Thoracic aorta (tissue), 2 donors: ENCODE measurements at regions not wholly inside any gene's neighbourhood (a gene's known extent, or its start where the extent isn't known, plus 50 kb on each side); places are given as distances from the start of the nearest gene placed in this dataset.

ENCODE experiments used
- ATAC-seq: fragments of 150-250 bp; one replicate; pipeline ENCODE4 v1.8.0; 2017; ENCODE audit warnings: low read depth; ENCODE audit not compliant: insufficient number of reproducible peaks, low FRiP score
- DNase-seq: peaks from one replicate; pipeline ENCODE4 v3.0.0-alpha.2; 2020; ENCODE audit warnings: low spot score
- H3K27ac ChIP-seq, 2 donors: fragments of 200-600 bp; sonication (generic); 1 replicate in 1 of 2; 2 replicates in 1 of 2; pipeline ENCODE4 v1.5.1; 2016; ENCODE audit warnings: mild to moderate bottlenecking in 2 of 2, moderate library complexity in 2 of 2
- H3K27me3 ChIP-seq: fragments of 200-600 bp; sonication (generic); replicated peaks from 2 replicates; pipeline ENCODE4 v1.6.0; 2016; ENCODE audit warnings: mild to moderate bottlenecking; ENCODE audit not compliant: insufficient read depth
- H3K36me3 ChIP-seq: fragments of 200-600 bp; sonication (generic); one replicate; pipeline ENCODE4 v1.5.1; 2016
- H3K4me1 ChIP-seq, 2 donors: fragments of 200-600 bp; sonication (generic); 1 replicate in 1 of 2; 2 replicates in 1 of 2; pipeline versions ENCODE4 v1.5.1 to v1.6.0; 2016; ENCODE audit warnings: low read depth in 2 of 2, mild to moderate bottlenecking in 1 of 2; ENCODE audit not compliant: control insufficient read depth in 1 of 2
- H3K4me3 ChIP-seq: fragments of 200-600 bp; sonication (generic); 2 replicates; pipeline ENCODE4 v1.5.1; 2016; ENCODE audit warnings: mild to moderate bottlenecking
- H3K9me3 ChIP-seq: fragments of 200-600 bp; sonication (generic); 2 replicates; pipeline ENCODE4 v1.5.1; 2016
- TF ChIP-seq, protein P1 (sequence below): fragments of 200-600 bp; sonication (generic); IDR thresholded peaks from one replicate; pipeline ENCODE4 v1.5.1; 2019; ENCODE audit warnings: antibody characterized with exemption

DNA sequence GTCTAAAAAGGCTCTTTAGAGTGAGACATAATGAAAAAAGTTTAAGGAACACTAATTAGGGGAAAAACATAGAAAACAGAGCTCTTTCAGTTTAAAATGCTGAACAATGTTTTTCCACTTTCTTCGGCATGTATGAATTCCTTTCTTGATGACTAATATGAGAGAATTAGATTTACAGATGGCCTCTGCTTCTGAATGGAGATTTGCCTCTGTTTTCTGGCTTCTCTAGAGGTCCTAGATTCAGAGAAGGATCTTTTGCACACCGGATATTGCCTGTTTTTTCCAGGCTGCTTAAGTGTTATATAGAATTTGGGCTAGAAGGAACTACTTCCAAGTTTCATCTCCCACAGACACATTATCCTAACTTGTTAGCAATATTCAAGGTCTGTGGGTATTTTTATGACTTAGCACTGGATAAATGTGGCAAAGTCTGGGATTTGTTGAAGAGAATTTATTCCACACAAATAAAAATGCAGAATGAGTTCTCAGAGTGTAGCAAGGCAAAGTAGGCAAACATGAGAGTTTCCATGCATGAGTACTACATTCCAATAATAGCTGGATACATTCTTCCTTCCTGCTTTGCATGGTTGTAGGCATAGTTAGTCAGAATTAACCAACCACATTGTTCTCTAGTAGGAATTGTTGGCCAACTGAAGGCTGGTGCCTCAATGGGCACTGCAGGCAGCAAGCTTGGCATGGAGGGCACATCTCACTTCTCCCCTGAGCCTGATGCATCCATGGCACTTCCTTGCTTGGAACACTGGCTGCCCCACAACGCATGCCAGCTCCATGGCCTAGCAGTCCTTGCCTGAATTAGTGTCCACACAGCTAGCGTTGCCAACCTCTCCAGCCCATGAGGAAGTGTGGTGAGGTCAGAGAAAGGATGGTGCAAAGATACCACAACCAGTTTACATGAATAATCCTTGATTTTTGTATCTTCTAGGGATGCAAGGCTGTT, 224.2 kb downstream of the CLIC5 start:
- ATAC-seq = no peak
- no peaks in the 10 kb centered on the region for H3K9me3 ChIP-seq
- no peaks in the 10 kb centered on the region for H3K4me1 ChIP-seq
- H3K27ac ChIP-seq = no peak overlapping the region
- no peaks in the 10 kb centered on the region for H3K36me3 ChIP-seq
- TF ChIP-seq, protein P1, sequence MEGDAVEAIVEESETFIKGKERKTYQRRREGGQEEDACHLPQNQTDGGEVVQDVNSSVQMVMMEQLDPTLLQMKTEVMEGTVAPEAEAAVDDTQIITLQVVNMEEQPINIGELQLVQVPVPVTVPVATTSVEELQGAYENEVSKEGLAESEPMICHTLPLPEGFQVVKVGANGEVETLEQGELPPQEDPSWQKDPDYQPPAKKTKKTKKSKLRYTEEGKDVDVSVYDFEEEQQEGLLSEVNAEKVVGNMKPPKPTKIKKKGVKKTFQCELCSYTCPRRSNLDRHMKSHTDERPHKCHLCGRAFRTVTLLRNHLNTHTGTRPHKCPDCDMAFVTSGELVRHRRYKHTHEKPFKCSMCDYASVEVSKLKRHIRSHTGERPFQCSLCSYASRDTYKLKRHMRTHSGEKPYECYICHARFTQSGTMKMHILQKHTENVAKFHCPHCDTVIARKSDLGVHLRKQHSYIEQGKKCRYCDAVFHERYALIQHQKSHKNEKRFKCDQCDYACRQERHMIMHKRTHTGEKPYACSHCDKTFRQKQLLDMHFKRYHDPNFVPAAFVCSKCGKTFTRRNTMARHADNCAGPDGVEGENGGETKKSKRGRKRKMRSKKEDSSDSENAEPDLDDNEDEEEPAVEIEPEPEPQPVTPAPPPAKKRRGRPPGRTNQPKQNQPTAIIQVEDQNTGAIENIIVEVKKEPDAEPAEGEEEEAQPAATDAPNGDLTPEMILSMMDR = no peak
- H3K27me3 ChIP-seq = no peaks in the 10 kb centered on the region
- no peak overlapping the region for H3K4me3 ChIP-seq
- no peak for DNase-seq

DNA sequence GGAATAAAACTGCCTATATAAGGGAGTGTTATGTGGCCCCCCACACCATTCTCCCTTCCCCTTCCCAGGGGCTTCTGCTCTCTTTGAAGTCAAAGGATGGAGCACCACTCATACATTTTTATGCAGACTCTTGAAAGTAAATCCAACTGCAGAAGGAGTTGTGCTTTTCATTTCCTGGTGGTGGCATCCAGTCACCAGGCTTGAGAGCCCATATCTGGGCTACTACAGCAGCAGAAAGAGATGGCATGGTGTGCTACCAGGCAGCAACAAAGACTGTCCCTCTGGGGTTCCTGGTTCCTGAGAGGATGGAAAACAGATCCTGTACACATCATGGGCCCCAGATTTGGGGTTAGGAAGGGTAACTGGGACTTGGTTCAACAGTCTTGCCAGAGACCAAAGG, 226.4 kb downstream of the CLIC5 start:
- H3K4me3 ChIP-seq = no peak overlapping the region
- H3K4me1 ChIP-seq = no peaks in the 10 kb centered on the region
- no peaks in the 10 kb centered on the region for H3K27me3 ChIP-seq
- no peak for ATAC-seq
- H3K36me3 ChIP-seq = no peaks in the 10 kb centered on the region
- no peak overlapping the region for H3K27ac ChIP-seq
- TF ChIP-seq, protein P1 = no peak
- DNase-seq = no peak
- H3K9me3 ChIP-seq = no peaks in the 10 kb centered on the region

DNA sequence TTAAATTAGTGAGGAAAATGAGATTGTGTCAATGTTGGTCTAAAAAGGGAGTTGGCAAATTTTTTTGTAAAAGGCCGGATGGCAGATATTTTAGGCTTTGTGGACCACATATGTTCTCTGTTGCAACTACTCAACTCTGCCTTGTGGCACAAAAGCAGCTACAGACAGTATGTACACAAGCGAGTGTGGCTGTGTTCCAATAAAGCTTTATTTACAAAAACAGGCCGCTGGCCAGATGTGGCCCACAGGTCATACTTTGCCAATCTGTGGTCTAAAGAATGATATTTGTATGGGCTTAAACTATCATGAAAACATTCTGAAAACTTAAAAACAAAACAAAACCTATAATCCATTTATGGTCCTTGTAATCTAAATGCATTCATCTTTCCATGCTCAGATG, 228.3 kb downstream of the CLIC5 start:
- H3K4me1 ChIP-seq = no peaks in the 10 kb centered on the region

DNA sequence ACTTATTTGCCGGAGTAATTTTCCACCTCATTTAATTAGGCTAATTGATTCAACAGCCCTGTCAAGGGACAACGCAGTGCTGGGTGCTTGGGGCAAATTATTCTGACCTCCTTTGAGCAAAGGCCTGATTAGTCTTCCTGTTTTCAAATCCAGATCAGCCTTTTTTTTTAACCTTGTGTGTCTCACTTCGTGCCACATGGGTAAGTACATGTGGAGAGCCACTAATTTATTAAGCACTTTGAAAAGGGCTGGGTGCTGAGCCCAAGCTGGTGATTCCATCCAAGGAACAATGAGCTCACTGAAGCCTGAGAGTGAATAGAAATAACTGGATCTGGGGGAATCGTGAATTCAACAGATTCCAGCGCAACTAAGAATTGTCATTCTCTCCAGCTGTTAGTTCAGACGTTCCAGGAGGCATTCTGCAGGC, 229.3 kb downstream of the CLIC5 start:
- Histone ChIP-seq H3K27me3 (no peaks in the 10 kb centered on the region), H3K9me3 (no peaks in the 10 kb centered on the region), H3K4me1 (no peaks in the 10 kb centered on the region), H3K36me3 (no peaks in the 10 kb centered on the region), H3K4me3 (no peak overlapping the region), H3K27ac (no peak overlapping the region)
- TF ChIP-seq, protein P1 = no peak
- no peak for DNase-seq
- ATAC-seq = no peak

More for the DNA sequence above, 228.3 kb downstream of the CLIC5 start:
- DNase-seq = no peak
- Histone ChIP-seq H3K27ac (no peak overlapping the region), H3K4me3 (no peak overlapping the region), H3K9me3 (no peaks in the 10 kb centered on the region), H3K27me3 (no peaks in the 10 kb centered on the region), H3K36me3 (no peaks in the 10 kb centered on the region)
- ATAC-seq = no peak
- TF ChIP-seq, protein P1 = no peak

DNA sequence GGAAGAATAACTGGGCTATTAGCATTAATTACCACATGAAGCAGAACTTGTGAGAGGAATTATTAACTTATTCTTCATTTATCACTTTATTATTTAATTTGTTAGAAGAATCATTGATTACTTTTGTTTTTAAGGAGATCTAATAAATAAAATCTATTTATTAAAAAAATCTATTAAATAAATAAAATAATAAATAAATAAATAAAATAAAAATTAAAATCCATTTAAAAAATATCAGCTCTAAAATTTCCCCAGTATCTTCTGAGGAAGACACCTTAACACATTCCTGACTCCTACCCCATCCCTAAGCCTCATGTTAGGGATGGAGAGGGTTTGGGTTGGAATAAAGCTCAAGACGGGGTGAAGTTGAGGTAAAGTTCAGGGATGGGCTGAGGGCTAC, 231.4 kb downstream of the CLIC5 start:
- Histone ChIP-seq H3K27me3 (no peaks in the 10 kb centered on the region), H3K36me3 (no peaks in the 10 kb centered on the region), H3K27ac (no peak overlapping the region), H3K4me1 (no peaks in the 10 kb centered on the region), H3K4me3 (no peak overlapping the region), H3K9me3 (no peaks in the 10 kb centered on the region)
- no peak for DNase-seq
- TF ChIP-seq, protein P1 = no peak
- no peak for ATAC-seq
